SKM-1 (cell line): ENCODE measurements at regions not wholly inside any gene's neighbourhood (a gene's known extent, or its start where the extent isn't known, plus 50 kb on each side); places are given as distances from the start of the nearest gene placed in this dataset.

Experiments
- DNase-seq: peaks from one replicate; lab custom pipeline; 2025; ENCODE audit not compliant: unreplicated experiment; lab: John Stamatoyannopoulos, UW

DNA sequence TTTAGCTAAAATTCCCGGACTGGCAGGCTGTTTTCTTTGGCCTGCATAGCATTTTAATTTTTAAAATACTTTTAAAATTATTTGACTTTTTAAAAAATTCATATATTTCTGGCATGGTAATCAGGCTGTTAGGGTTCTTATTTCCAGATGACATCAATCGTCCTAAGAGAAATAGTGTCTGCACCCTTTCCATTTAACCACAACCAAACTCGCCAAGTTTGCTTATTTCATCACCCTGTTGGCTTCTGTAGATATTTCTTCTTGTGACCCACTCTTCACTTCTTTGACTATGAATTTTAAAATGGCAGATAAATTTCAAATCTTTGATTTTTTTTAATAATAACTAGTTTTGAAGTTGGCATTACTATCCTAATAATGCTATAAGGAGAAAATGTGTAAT lies 675.7 kb upstream of the FTMT start:
- DNase-seq = no peak

DNA sequence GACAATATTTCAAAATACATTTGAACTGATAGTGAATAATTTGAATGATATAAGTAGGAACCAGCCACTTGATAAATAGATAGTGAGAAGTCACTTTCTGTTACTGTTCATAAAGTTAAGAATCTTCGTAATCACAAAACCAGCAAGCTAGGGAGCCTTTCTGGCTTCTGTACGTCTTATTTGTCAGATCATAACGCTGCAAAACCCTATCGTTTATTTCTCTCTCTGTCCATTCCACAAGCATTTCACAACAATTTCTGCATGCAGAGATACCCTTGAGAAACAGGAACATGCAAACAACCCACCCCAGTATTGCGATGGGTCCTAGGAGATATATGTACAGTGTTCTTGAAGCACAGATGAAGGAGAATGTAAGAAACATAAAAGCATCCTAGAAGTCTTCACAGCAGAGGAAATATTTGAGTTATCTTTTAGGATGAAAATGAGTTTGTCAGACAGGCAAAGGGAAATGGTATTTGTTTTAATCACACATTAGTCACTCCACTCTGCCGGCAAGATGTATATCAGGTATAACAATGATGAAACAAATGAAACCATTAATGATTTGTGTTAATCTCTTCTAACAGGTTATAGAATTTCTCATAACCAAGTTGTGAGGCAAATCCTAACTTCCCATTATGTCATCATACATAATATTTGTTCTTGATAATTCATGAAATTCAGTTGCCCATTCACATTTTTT lies 668.7 kb upstream of the FTMT start:
- DNase-seq = peak; percentile 24

DNA sequence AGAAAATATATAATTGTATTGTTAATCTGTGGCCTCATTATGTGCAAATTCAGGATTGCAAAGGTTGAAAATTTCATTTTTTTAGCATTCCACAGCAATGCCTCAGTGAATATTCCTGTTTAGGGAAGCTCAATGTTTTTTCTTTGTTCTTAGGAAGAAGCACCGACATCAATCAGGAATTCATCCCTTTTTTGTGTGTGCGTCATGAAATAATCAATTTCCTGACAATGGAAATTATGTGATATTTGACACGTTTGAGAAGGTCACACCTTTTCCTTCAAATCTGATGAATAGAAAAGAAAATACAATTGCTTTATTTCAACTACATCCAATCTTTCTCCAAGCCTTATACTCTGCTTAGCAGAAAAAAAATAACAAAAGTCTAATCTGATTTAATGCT lies 662.8 kb upstream of the FTMT start:
- DNase-seq = no peak

DNA sequence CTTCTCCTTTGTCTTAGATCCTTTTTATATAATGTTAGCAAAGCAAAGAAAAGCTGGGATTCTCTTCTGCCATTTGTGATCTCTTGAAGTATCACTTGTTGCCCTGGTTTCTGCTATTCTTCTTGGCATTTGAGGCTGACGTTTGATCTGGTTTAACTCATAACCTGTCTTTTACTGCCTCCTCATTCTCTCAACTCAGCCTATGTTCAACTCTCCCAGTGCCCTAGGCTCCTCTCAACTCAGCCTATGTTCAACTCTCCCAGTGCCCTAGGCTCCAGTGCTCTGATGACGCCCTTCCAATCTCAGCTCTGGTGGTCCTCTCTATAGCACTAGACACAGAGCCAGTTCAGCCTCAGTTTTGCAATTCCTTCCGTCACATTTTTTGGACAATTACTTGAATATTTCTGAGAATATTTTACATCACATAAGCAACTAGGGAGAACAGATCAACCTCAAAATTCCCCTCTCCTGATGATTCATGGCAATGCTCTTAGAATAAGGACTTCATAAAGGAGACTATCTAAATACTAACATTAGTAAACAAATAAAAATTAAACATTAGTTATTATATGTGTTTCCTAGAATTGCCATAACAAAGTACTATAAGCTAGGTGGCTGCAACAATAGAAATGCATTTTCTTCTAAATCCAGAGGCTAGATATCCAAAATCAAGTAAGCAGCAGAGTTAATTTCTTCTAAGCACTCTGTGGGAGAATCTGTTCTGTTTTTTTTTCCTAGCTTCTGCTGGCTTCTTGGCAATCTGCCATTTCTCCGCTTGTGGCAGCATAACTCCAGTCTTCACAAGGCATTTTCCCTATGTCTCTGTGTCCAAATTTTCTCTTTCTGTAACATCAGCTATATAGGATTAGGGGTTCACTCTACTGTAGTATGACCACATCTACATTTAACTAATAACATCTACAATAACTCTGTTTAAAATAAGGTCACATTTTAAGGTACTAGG lies 662.1 kb upstream of the FTMT start:
- DNase-seq = no peak

DNA sequence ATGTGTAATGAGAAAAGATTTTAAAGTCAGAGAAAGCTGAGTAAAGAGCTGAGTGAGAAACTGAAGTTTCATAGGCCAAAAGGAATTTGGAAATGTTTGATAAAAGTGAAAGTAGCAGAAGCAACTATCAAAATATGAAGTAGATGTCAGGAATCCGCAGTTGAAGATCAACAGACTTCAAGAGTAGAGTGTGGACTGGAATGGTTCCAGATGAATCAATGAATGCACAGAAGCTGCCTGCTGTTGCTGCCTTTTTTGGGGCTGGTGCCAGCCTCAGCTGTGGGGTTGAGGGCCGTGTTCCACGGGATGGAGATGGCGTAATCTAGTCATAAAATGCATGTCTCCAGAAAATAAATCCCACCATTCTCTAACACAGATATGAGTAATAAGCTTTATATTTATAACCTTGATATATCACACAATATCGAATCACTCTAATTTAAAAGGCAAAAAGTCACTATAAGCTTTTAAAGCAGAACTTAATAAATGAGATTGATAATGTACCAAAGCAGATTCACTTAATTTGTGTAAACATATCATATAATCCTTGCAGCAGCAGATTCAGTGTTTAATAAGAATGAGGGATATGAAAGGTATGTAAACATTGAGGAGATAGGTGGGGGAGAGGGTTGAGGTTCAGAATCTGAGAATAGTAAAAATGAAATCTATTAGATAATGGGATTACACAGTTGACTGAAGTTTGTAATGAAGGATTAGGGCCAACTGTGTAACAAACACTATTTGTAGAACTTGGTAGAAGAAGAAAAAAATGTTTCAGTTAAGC lies 652.3 kb upstream of the FTMT start:
- DNase-seq = no peak

DNA sequence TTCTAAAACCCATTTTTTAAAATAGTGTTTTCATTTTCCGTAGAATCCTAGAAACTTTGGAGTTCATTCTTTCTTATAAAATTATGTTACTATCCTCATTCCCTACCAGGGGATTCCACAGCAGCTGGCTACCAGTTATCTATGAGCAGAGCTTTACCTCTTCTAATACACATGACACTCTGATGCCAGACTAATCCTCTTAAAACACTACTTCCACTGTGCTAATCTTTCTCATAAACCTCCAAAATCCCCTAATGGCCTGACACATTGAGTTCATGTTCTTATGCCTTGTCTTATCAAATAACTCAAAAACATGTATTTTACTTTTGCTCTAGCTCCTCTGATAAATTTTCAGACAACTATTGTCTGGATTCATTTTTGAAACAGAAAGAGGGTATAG lies 633.6 kb upstream of the FTMT start:
- DNase-seq = no peak

DNA sequence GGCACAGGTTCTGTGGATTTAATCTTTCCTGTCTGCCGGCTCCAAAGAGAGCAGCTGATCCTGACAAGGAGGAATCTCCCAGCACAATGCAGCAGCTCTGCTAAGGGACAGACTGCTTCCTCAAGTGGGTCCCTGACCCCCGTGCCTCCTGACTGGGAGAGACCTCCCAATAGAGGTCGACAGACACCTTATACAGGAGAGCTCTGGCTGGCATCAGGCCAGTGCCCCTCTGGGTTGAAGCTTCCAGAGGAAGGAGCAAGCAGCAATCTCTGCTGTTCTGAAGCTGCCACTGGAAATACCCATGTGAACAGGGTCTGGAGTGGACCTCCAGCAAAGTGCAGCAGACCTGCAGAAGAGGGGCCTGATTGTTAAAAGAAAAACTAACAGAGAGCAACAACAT lies 630.2 kb upstream of the FTMT start:
- no peak for DNase-seq

DNA sequence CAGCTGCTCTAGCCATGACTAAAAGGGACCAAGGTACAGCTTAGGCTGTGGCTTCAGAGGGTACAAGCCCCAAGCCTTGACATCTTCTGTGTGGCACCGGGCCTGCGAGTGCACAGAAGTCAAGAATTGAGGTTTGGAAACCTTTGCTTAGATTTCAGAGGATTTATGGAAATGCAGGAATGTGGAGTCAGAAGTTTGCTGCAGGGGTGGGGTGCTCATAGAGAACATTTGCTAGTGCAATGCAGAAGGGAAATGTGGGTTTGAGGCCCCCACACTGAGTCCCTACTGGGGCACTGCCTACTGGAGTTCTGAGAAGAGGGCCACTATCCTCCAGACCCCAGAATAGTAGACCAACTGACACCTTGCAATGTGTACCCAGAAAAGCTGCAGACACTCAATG lies 624.9 kb upstream of the FTMT start:
- DNase-seq = no peak

DNA sequence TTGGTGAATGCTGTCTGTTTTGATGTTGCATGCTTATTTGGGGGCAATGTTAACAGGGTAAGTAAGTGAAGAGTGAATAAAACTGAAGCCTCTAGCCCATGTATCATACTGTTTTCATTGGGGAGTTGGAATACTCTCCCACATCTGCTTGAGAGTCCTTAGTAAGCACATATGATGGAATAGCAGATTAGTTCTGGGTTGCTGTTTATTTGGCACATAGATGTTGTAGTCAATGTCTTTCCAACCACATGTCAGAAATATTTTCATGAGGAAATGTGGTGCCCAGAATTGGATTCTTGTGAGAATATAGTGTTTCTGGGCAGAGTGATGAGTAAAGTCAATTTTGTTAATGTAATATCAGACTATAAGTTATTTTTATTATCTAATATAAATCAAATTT lies 611.7 kb upstream of the FTMT start:
- no peak for DNase-seq

DNA sequence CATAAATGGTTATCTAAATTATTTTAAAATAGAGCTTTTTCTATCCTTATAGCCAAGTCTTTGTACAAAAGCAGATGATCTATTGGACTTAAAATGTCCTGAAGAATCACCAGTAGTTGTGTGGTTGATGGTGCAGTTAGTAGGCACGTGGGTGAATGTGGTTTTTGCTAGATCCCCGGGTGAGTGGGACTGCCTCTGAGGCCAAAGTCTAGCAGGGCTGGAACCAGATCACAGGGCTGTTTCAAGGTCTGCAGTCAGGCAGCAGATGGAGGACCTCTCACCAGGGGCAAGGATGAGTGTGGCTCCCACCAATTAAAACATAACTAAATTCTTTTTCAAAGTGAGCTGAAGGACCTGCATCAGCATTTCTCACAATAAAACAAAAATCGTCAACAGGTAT lies 604.7 kb upstream of the FTMT start:
- DNase-seq = no peak

DNA sequence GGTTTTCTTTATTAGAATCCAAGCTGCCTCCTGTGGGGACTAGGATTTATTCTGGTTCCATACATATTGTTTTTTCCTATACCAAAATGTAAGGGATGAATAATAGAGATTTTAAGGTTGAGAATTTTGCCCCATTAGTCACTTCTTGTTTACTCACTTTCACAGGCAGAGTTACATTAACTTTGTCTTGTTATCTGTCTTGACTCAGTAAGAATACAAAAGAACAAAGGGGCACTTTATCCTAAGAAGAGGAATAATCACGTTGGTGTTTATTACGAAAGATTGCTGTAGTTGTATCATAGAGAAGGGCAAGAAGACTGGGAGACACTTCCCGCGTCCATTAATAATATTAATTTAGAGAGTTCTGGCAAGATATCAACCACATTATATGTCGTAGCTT lies 599.7 kb upstream of the FTMT start:
- no peak for DNase-seq

DNA sequence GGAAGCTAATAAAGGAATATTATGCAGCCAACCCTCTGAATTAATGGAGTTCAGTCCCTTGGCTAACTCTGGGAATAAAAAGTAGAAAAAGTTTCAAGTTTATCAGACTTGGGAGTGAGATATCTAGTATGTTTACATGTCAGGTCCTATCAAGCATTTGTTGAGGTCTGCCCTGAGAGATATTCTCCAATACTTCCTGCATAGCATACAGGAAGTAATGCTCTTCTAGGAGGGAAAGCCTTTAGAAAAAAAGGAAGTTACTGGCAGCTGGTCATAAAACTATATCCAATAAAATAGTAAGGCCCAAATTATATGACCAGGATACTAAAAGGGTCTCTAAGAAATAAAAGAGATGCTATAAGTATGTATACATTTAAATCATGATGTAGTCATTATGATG lies 594.1 kb upstream of the FTMT start:
- DNase-seq = no peak

DNA sequence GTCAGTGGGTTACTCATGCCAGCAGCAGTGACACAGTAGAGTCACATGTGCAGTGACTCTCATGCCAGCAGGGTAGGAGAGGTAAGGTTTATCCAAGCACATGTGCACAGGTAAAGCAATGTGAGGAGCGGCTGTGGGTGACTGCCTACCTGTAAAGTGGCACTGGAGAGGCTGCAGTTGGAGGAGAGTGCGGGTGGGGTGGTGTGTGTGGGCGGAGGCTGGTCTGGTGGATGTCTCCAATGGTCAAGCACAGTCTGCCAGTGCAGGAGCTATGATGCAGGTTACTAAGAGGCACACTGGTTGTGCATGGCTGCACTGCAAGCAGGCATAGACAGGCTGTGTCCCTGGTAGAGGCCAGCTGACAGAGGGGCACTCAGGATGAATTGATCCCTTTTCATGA lies 588.2 kb upstream of the FTMT start:
- no peak for DNase-seq

DNA sequence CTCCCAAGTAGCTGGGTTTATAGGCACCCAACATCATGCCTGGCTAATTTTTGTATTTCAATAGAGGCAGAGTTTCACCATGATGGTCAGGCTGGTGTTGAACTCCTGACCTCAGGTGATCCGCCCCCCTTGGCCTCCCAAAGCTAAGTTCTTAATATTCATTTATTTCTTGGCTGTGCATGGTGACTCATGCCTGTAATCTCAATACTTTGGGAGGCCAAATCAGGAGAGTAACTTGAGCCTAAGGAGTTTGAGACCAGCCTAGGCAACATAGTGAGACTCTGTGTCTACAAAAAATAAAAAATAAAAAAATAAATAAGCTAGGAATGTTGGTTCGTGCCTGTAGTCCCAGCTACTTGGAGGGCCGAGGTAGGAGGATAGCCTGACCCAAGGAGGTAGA lies 587.1 kb upstream of the FTMT start:
- DNase-seq = no peak

DNA sequence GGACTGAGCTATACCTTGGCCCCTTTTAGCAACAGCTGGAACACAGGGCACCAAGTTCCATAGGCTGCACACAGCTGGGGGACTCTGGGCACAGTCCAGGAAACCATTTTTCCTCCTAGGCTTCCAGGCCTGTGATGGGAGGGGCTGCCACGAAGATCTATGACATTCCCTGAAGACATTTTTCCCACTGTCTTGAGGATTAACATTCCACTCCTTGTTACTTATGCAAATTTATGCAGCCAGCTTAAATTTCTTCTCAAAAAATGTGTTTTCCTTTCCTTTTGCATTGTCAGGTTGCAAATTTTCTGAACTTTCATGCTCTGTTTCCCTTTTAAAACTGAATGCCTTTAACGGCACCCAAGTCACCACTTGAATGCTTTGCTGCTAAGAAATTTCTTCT lies 580.1 kb upstream of the FTMT start:
- no peak for DNase-seq

DNA sequence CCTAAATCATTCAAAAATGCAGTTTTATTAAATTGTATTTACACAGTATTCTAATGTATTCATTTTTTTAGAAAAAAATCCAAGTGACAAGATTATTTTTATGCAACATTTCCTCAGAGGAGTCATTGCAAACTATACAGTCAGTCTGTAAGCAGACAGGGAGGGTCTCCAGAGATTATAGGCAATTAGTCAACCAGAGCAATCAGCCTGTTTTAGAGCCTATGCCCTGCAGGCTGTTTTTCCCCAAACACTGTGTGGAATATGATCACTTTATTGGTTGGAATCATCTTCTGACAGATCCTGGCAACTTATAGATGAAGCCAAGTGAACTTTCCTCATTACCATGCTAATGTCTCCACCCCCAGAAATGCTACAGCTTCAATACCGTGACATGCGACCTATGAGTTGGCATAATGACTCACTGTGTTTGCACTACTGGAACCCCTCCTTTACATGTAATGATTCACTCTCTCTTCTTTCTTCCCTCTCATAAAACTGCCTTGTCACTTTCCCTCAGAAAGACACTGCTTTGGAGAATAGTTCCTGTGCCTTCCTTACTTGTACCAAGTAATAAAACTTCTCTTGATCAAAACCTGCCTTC lies 577.7 kb upstream of the FTMT start:
- DNase-seq = no peak

DNA sequence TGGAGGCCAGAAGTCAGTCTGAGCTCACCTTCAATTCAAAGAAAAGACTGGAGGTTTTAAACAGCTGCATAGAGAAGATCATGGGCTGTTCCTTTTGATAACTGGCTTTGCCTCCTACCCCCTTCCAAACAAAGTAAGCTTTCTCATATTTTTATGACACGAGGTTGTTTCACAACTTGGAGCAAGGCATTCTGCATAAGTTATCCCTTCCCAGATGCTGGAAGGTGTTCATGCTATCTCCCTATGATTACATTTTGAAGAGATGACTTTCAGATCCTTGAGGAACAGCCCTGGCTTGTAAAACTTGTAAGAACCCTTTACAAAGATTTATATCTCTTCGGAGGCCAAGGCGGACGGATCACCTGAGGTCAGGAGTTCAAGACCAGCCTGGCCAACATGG lies 571.9 kb upstream of the FTMT start:
- DNase-seq = no peak

DNA sequence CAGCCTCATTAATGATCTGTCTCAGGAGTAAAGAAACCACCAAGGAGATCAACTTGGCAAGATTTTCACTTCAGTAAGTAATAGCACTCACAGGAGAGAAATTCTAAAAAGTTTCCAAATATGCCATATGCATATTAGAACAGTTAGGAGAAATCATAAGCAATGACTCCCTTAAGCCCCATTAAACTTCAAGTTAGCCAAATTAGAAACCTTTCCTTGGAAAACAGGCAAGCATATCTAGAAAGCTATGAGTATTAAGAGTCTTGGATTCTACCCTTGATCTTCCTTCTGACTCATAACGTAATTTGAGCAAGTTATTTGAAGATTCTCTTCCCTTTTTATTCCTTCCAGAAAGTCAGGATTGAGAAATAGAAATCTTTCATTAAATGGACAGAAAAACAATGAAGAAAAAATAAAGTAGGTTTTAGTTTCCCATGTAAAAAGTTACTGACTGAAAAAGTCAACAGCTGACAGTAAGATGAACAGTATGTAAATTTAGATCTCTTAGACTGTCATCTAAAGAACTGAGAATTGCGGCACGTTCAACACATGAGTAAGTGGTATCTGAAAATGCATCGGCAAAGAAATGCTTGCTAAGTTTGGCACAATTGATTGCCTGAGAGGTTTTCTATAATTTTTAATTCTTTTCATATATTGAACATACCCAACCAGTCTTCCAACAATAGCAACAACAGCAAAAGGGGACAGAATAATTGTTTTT lies 565.7 kb upstream of the FTMT start:
- DNase-seq = no peak

DNA sequence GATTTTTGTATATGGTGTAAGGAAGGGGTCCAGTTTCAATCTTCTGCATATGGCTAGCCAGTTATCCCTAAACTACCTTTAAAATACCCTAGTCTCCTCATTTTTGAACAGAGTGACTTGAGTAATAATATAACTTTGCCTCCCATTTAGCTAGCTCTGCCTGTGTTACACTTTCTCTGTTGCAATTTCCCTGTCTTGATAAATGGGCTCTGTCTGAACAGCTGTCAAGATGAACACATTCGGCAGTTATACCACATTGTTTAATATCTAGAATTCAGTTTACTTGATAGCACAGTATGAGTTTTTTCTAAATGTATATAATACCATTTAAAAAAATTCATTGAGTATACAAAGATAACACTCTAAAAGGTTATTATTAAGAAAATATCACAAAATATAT lies 562.9 kb upstream of the FTMT start:
- no peak for DNase-seq

DNA sequence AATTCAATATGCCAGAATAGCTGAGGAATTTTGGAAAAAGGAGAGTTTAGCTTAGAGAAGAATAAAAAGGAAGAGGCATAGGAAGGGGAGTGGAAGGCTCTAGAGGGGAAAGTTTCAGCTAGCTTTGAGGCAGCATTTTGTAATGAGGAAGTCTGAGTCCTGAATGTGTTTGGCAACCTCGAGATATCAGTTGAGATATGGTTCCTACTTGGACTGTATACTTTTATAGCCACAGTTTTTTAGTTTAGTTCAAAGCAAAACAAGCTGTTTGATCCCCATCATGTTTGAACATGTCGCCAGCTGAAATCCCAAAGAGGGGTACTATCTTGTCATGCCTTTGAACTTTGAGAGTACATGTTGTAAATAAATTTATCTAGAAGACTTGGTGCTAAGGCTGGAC lies 559.0 kb upstream of the FTMT start:
- DNase-seq = peak; percentile 56

DNA sequence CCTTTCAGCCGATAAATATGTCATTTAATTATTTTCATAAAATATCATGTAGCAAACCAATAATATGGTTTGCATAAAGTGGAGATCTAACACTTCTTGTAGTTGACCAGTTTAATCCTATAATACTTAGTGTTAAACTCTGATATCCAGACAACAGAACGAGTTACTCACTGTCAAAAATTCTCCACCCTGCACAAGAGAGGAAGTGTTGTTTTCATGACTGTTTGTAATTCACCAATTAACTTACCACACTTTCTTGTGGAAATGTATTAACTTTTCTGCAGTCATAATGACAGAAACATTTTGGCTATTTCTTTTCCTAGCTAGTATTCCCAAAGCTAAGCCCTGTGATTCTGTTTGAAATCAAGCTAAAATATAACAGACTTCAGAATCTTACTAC lies 555.3 kb upstream of the FTMT start:
- DNase-seq = no peak
